Vagina (tissue), 2 donors: ENCODE measurements at regions not wholly inside any gene's neighbourhood (a gene's known extent, or its start where the extent isn't known, plus 50 kb on each side); places are given as distances from the start of the nearest gene placed in this dataset.

ENCODE experiments used
- POLR2A ChIP-seq, 2 donors: fragments of 450-650 bp; IDR thresholded peaks; one replicate each; pipeline ENCODE4 v1.6.1; 2017; ENCODE audit warnings: antibody characterized with exemption in 2 of 2, mild to moderate bottlenecking in 2 of 2, moderate library complexity in 2 of 2
- TF ChIP-seq, protein P1 (sequence below), 3 experiments: fragments of 450-650 bp in 2 of 3; fragments of 200-600 bp in 1 of 3; sonication (generic) in 1 of 3; IDR thresholded peaks; one replicate each; pipeline ENCODE4 v1.5.1; 2017 to 2019; ENCODE audit warnings: antibody characterized with exemption in 3 of 3, mild to moderate bottlenecking in 2 of 3, moderate library complexity in 2 of 3

DNA sequence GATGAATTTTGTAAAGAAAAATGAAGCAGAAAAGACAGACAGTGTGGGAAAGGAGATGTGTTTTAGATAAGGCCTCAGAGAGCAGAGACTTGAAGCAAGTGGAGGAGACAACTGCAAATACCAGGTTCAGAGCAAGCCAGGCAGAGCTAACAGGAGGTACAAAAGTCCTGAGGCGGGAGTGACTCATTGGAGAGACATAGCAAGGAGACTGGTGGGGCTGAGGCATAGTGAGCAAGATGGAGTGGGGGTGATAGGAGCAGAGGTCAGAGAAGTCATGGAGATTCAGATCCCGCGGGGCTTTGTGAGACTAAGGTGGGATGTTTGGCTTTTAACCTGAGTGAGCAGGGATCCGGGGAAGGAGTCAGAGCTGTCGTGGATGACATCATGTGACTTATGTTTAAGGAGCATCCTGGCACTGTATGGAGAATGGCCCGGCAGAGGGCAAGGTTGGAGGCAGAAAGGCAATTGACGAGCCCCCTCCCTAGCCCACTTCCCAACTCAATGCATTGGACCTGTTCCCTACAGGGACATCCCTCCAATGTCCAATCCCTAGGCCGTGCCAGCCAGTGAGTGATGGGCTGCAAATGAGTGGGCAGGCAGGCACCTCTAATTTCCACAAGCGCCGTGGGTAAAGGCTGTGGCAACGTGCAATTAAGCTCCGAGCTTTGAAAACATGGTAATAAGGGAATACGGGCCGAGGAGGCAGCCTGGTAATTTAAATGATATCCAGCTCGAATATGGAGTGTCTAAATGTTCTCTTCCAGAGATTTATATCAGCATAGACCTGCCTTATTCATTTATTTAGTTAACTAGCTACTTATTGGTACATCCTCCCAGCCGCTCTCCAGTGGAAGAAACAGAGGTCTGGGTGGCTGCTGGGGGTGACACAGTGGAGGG is 206.8 kb upstream of the LHX5 start:
- TF ChIP-seq, protein P1, sequence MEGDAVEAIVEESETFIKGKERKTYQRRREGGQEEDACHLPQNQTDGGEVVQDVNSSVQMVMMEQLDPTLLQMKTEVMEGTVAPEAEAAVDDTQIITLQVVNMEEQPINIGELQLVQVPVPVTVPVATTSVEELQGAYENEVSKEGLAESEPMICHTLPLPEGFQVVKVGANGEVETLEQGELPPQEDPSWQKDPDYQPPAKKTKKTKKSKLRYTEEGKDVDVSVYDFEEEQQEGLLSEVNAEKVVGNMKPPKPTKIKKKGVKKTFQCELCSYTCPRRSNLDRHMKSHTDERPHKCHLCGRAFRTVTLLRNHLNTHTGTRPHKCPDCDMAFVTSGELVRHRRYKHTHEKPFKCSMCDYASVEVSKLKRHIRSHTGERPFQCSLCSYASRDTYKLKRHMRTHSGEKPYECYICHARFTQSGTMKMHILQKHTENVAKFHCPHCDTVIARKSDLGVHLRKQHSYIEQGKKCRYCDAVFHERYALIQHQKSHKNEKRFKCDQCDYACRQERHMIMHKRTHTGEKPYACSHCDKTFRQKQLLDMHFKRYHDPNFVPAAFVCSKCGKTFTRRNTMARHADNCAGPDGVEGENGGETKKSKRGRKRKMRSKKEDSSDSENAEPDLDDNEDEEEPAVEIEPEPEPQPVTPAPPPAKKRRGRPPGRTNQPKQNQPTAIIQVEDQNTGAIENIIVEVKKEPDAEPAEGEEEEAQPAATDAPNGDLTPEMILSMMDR (IDR thresholded peaks at IDR 0.05), result no peak
- TF ChIP-seq POLR2A (IDR thresholded peaks at IDR 0.05), result no peak
